ENCODE measurements at regions not wholly inside any gene's neighbourhood (a gene's known extent, or its start where the extent isn't known, plus 50 kb on each side); places are given as distances from the start of the nearest gene placed in this dataset.

DNA sequence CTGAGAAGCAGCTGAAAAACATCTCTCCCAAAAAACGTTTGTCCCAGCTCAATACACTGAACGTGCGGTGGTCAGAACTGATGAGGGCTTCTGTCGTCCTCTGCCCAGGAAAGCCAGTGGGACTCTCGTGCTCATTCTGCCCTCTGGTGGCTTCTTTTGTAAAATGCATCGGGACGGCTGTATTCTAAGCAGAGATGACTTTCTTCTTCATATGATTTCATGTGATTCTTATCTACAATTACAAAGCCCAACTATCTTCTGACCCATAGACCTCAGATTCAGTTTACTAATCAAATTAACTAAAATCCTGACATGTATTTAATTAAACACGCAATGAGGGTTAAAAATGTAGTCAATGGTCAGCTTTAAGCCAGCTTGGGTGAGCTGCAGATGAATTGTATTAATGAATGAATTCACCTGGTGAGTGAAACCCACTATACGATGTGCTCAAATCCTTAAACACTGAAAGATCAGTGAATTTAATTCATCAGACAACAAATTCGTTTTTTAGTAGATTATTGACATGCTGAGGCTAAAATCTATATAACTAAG lies 117.6 kb upstream of the FAM204A start:
- TF ChIP-seq, protein P1, sequence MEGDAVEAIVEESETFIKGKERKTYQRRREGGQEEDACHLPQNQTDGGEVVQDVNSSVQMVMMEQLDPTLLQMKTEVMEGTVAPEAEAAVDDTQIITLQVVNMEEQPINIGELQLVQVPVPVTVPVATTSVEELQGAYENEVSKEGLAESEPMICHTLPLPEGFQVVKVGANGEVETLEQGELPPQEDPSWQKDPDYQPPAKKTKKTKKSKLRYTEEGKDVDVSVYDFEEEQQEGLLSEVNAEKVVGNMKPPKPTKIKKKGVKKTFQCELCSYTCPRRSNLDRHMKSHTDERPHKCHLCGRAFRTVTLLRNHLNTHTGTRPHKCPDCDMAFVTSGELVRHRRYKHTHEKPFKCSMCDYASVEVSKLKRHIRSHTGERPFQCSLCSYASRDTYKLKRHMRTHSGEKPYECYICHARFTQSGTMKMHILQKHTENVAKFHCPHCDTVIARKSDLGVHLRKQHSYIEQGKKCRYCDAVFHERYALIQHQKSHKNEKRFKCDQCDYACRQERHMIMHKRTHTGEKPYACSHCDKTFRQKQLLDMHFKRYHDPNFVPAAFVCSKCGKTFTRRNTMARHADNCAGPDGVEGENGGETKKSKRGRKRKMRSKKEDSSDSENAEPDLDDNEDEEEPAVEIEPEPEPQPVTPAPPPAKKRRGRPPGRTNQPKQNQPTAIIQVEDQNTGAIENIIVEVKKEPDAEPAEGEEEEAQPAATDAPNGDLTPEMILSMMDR (IDR thresholded peaks at IDR 0.05; ENCODE audit: low read depth, low read length, poor library complexity, severe bottlenecking) = peak; percentile 83
- TF ChIP-seq EZH2phosphoT487 (IDR thresholded peaks at IDR 0.05; ENCODE audit: borderline replicate concordance, low read length) = no peak
